ENCODE measurements at regions not wholly inside any gene's neighbourhood (a gene's known extent, or its start where the extent isn't known, plus 50 kb on each side); places are given as distances from the start of the nearest gene placed in this dataset.

DNA sequence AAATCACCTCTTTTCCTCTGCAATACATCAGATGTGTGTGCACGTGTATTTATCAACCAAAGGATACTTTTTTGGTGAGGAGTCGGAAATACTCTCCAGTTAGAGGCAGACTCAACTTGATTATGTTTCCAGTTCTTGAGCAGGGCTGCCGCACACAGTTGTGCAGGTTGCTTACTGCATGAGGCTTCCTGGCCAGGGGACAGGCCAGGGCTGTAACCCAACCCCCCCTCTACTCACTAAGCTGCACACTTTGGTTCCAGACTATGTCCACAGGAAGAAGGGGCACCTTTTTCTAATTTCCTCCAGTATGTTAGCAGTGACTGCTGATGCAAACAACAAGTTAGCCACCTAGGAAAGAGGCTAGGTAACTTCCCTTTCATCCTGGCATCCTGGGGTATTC is 476.9 kb upstream of the TBL1XR1 start:
- no peak for TF ChIP-seq CTCF (IDR thresholded peaks at IDR 0.05)

GRCh38 chr3:177676148-177676547 is 478.9 kb upstream of the TBL1XR1 start:
- no peak for TF ChIP-seq CTCF (IDR thresholded peaks at IDR 0.05)

DNA sequence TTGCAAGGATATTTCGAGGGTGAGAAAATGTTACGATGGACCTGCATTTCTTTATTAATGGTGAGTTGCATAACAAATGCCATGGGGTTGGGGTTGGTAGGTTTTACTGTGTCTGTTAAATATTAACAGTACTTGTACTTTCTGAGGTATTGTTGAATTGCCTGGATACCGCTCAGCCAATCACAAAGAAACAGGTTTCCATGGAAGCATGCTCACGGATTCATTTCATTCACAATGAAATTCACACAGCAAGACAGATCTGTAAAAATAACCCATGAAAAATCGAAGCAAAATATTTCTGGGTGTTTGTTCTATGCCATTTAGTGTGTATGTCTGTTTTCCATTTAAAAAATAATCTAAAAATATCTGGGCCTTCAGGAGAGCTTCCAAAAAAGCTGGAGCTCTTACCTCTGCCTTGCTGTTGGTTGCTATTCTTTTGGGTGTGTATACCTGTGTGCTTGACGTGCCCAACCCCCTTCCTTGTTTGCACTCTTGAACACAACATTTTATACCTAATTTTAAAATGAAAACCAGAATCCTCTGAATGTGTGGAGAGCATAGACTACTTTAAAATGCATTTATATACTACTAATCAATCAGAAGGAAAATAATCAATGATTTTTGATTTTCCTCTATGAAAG is 479.8 kb upstream of the TBL1XR1 start:
- no peak for TF ChIP-seq CTCF (IDR thresholded peaks at IDR 0.05)

- no peak for TF ChIP-seq CTCF (IDR thresholded peaks at IDR 0.05)
Measured at GRCh38 chr3:177679568-177680471, 482.5 kb upstream of the TBL1XR1 start.

DNA sequence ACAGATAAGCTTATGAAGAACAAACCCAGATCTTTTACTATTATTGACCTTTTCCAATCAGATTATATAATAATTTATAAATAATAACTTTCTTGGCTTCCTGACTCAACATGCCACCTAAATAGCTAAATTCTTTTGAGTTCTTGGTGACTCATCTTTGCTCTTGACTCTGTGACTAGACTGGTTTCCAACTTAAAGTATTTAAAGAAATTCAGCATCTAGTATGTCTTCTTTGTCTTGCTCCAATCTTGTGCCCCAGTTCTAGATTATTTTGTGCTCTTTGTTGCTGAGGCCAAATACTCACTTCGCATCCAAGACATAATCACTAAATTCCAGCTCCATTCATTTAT is 483.2 kb upstream of the TBL1XR1 start:
- TF ChIP-seq CTCF (IDR thresholded peaks at IDR 0.05), result no peak

GRCh38 chr3:177681156-177681555 is 483.9 kb upstream of the TBL1XR1 start:
- TF ChIP-seq CTCF (IDR thresholded peaks at IDR 0.05), result no peak

GRCh38 chr3:177681852-177682251 is 484.6 kb upstream of the TBL1XR1 start:
- no peak for TF ChIP-seq CTCF (IDR thresholded peaks at IDR 0.05)

Data from LNCAP (cell line).